Fibroblast of skin of right biceps (primary cell): ENCODE measurements at regions not wholly inside any gene's neighbourhood (a gene's known extent, or its start where the extent isn't known, plus 50 kb on each side); places are given as distances from the start of the nearest gene placed in this dataset.
A peak's percentile ranks its signal among the peaks of the same experiment; 100 is the strongest.

Experiments
- DNase-seq: peaks from one replicate; pipeline ENCODE4 v3.0.0-alpha.2; 2013

DNA sequence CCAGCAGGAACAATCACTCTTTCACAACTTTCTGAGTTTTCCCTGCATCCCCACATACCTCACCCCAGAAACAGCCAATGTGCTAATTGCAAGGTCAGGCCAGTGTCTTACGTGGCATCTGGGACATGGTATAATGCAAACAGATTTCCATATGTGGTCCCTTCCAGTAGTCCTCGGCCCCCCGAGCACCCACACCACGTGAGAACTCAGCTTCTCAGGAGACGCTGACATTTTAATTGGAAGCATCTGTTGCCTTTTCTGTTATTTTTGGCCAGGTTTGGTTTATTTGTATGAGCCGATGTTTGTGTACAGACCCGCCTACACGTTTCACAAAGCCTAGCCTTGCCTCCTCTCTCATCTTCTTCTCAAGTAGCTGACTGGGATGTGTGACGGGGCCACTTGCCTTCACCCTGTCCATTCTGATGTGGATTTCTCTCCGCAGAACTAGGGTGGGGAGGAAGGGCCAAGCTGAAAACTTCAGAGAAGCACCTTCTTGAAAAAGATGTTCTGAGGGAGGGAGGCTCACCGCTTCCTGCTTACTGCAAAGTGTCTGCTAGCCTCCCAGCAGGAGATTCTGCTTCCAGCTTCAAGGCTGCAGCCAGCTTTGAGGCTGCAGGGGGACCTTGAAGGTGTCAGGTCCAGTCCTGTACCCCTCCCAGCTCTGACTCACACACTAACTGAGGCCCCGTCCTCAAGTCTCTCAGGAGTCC lies 109.6 kb upstream of the SLC14A2 start:
- peak; percentile 81 for DNase-seq

- DNase-seq = no peak
These were observed 108.3 kb upstream of the SLC14A2 start for GRCh38 chr18:45506951-45507350.

- DNase-seq = no peak
These were observed 105.7 kb upstream of the SLC14A2 start for GRCh38 chr18:45509535-45509934.

DNA sequence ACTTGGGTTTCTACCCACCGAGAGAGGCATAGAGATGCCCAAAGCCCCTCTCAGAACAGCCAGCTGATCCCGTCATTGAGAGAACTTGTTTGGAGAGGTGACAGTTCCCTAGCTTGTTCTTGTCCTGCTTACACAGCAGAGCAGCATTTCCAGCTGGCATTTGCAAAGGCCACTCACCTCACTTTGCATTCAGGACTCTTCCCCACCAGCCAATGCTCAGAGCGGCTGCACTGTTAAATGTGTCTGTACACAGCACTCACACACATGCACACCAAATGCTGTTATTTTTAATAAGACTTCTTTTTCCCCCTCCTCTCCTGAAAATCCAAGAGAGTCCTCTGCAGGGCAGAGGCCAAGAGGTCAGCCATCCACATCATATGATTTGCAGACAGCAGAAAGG lies 104.6 kb upstream of the SLC14A2 start:
- DNase-seq = no peak

DNA sequence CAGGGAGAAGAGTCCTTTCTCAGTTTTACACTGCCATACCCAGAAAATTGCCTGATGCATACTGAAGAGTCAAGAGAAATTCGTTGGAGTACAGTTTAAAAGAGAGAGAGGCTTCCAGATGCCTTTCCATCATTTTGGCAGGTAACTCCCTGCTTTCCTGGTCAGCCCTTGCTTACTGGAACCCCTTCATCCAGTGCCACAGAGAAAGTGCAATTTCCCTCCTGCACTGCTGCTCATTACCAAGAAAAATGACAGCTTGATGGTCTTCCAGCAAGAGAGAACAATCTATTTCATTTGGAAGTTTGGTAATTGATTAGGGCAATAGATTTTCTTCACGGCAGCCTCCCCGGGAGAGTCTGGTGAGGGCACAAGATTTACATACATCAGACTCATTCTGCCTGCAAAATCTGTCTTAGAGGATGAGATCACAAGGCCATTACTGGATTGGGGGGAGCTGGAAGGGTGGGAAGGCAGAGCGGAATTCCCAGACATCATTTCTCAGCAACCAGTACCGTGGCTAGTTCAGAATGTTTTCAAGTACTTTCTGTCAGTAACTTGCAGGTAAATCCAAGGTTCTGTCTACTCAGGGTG lies 102.8 kb upstream of the SLC14A2 start:
- DNase-seq = no peak

DNA sequence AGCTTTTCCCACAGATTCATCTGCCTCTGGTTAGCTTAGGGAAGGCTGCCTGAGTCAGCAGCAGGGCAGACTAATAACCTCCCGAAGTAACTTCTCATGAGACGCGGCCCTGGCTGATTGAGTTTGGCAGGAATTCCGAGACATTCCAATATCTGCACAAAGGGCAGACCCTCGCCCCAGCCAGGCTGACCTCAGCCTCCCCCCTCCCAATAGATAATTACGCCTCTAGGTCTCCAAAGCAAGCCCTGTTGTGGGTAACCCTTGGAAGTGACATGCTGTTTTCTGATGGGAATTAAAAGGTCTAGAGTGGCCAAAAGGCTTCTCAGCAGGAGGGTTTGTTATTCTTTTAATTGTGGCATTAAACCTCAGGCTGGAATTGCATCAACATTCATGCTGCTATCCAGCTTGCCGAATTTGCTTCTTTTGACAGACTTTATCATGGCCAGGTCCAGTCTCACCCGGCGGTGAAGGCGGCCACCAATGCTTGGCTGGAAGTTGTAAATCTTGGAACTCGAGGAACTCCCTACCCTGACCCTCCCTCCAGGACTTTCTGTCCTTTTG lies 98.0 kb upstream of the SLC14A2 start:
- DNase-seq = peak; percentile 81

DNA sequence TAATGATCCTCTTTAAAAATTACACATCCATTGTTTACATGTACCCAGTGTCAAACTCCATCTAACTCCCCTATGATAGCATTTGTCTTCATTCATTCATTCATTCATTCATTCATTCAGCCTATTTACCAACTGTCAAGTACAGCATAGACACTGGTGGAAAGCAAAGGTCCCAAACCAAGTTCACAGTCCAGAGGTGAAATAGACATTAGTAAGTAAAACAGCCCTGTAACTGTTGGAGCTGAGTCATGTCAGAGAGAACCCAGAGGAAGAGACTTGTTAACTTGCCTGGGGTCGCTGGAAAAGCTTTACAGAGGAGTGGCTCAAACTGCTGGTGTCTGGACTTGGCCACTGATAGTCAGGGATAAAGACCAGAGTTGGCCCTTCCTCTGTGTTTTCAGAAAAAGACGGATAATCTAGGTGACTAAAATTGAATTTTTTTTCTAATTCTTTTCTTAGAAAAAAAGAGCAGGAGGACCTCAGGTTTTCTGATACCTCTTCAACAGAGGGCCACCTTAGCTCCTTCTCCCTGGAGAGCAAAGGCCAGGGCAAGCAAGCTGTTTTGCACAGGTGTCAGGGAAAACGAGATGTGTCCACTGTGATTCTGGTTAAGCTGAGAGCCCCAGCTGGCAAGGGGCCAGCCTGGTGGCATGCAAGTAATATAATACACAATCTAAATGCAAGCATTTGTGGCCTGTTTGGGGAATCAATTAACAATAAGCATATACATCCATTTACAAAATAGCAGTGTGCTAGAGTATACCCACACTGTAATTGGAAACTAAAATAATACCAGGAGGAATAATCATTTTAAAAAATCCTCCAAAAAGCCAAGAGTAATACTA lies 96.7 kb upstream of the SLC14A2 start:
- DNase-seq = peak; percentile 30

- peak; percentile 75 for DNase-seq
These were observed 95.6 kb upstream of the SLC14A2 start for GRCh38 chr18:45519411-45520280.

- peak; percentile 88 for DNase-seq
These were observed 94.1 kb upstream of the SLC14A2 start for GRCh38 chr18:45521136-45521535.

DNA sequence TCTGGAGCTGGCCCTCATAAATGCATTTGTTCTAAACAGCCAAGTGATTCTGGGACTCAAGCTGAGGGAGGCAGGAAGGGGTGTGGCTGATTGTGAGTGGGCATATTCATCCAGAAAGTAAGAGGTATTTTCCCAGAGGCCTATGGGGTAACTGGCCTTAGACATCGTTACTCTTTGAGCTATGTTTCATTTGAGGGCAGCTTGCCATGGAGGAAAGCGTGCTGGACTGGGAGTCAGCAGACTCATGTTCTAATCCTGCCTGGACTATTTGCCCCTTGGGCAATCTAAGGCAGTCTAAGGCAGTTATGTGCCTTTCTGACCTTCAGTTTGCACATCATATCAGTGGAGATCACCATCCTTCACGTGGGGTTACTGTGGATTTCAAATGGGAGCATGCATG lies 93.5 kb upstream of the SLC14A2 start:
- DNase-seq = peak; percentile 60

DNA sequence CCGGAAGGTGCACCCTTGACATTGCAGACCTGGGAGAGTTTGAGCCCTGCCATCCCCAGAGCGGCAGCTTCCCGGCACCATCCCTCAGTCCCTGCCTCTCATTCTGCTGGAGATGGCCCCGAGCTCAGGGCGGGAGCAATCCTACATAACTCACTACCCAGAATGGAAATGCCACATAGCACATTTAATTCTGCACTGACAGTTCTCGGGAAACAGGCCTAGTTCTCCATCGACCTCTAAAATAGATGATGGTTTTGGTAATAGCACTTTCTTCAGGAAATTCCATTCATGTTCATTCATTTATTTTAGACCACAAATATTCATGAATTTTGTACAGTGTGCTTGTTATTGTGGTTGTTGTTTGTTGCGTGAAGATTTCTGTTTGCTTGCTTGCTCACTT lies 92.9 kb upstream of the SLC14A2 start:
- peak; percentile 87 for DNase-seq

DNA sequence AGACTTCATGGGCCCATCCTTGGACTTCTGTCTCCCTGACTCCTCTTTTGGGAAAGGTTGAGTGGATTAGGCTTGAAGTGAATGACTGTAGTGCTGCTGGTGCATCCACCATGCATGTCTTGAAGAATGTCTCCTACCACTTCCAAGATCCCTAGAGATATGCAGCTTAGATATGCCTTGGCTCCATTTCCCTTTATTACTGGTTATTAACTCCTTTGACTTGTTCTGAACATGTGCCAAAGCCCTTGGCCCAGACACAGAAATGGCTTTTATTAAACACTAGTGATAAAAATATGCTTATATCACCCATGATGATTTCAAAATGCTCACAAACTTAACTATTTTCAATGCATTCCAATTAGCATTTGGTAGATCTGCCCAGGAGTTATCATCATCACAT lies 90.0 kb upstream of the SLC14A2 start:
- DNase-seq = peak; percentile 52

DNA sequence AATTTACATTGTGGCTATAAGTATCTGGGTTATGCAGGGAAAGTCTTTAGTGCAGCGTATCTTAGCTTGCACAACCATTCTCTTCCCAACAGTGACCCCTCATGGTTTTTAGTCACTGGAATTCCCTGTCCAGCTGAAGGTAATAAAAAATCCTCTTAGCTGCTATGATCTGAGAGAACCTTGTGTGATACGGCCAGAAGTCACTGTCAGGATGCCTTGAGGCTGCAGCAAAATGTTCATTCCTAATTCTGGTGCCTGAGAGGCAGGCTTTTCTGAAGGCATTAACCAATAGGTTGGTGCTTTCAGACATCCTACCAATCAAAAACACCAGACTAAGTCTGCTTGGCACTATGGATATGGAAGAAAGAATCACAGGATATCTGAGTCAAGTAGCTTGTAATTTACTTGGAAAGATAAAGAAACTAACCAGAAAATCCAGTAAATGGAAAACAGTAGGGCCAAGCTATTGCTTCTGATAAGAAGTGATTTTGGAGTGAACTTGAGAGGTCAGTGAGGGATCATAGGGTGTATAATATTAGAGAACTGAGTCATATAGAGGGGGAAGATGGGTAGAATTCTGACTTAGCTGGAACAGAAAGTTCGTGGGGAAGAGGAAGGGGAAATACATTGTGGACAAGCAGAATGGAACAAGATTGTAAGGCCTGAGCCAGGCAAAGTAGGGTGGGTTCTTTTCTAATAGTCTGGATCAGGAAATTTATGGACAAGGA lies 89.0 kb upstream of the SLC14A2 start:
- DNase-seq = peak; percentile 42

- DNase-seq = no peak
These were observed 87.4 kb upstream of the SLC14A2 start for GRCh38 chr18:45527891-45528290.

DNA sequence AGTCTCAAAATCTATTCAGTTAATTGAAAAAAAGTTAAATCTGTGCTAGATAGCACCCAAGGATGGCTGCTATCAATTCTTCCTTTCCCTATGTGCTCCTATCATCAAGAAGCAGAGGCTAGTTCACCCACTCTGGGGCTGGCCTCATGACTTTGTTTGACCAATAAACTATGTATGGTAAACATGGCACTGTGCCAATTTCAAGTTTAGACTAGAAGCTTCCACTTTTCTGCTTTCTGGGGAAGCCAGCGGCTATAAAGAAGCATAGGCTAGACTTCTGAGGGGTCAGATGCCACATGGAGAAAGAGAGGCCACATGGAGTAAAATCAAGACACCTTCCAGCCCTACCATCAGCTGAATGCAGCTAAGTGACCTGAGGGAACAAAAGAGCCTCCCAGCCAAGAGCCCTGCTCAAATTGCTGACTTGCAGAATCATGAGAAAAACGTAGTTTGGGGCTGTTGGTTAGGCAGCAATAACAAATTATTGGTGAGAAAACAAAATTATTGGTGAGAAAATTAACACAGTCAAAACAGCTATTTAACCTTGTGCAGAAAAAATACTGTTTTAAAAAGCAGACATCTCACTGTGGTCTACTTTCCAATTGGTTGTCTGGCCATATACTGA lies 86.5 kb upstream of the SLC14A2 start:
- no peak for DNase-seq

GRCh38 chr18:45538444-45538843 lies 76.8 kb upstream of the SLC14A2 start:
- no peak for DNase-seq

- DNase-seq = peak; percentile 64
These were observed 75.8 kb upstream of the SLC14A2 start for GRCh38 chr18:45539491-45539891.

DNA sequence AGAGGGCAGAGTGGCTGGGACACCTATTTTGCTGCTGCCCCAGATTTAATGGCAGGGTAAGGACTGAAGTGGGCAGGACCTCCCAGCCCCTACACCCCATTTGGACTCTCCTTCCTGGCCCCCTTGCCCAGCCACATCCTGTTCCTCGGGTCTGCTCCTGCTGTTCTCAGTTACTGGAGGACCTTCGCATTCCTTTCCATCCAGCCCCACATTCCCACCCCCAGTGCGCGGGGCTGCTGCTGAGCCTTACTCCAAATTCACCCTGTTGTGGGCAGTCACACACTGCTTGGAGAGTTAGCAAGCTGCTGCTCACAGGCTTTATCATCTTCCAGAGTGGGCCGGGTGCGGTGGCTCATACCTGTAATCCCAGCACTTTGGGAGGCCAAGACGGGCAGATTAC lies 75.2 kb upstream of the SLC14A2 start:
- peak; percentile 64 for DNase-seq

DNA sequence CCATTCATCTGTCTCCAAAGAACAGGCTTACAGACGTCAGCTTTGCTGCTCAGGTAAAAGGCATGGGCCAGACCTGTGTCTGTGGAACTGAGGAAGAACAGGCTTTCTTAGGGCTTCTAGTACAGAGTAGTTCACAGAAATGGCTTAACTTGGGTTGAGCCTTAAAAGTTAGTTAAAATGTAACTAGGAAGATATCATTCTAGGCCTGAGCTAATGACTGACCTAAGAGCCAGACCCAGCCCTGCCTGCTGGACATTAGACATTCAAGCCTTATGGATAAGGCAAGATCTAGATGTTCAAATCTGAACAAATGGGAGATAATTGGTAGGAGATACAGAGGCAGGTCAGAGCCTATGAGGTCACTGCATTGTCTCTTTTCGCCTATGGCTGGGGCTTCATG lies 73.9 kb upstream of the SLC14A2 start:
- no peak for DNase-seq

DNA sequence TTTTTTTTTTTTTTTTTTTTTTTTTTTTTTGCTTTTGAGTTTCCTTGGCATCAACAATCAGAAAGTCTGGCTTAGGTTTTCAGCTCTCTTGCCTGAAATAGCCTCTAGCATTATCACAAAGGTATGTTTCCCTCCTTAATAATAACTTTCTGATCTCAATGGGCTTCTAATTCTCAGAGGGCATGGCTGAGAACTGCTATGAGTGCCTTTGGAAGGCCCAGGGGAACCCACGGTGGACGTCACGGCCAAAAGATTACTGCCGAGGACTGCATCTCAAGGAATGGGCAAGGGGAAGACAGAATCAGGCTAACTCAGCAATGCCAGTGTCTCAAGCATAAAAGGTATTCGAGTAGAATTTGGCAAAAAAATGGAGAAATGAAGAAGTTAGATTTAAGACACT lies 73.2 kb upstream of the SLC14A2 start:
- no peak for DNase-seq

GRCh38 chr18:45547910-45548309 lies 67.4 kb upstream of the SLC14A2 start:
- DNase-seq = no peak
